IMR-90 (cell line): ENCODE measurements at regions not wholly inside any gene's neighbourhood (a gene's known extent, or its start where the extent isn't known, plus 50 kb on each side); places are given as distances from the start of the nearest gene placed in this dataset.

ENCODE experiments used
- BHLHE40 ChIP-seq: fragments of 150-350 bp; IDR thresholded peaks from 2 replicates; pipeline ENCODE4 v1.6.1; 2016; ENCODE audit warnings: mild to moderate bottlenecking, low read depth, low read length
- CHD1 ChIP-seq: IDR thresholded peaks from 2 replicates; pipeline ENCODE4 v1.6.1; 2012; ENCODE audit warnings: low read depth, low read length, improper control_type of control experiment
- CTCF ChIP-seq: conservative IDR thresholded peaks from 2 replicates; pipeline ENCODE4 v1.5.1; 2012; ENCODE audit warnings: mild to moderate bottlenecking, low read depth, low read length, improper control_type of control experiment
- MAFK ChIP-seq: IDR thresholded peaks from 2 replicates; pipeline ENCODE4 v1.6.1; 2012; ENCODE audit warnings: low read depth, low read length, improper control_type of control experiment
- MAZ ChIP-seq: IDR thresholded peaks from 2 replicates; pipeline ENCODE4 v1.6.1; 2012; ENCODE audit warnings: low read depth, mild to moderate bottlenecking, low read length, improper control_type of control experiment, moderate library complexity, borderline replicate concordance
- MXI1 ChIP-seq: IDR thresholded peaks from 2 replicates; pipeline ENCODE4 v1.6.1; 2012; ENCODE audit warnings: low read depth, mild to moderate bottlenecking, low read length, moderate library complexity, borderline replicate concordance
- NFE2L2 ChIP-seq: fragments of 150-350 bp; IDR thresholded peaks from 2 replicates; pipeline ENCODE4 v1.6.1; 2016; ENCODE audit warnings: low read depth, mild to moderate bottlenecking, low read length
- RAD21 ChIP-seq: IDR thresholded peaks from 2 replicates; pipeline ENCODE4 v1.6.1; 2012; ENCODE audit warnings: low read length, improper control_type of control experiment
- SMC3 ChIP-seq: fragments of 150-350 bp; IDR thresholded peaks from 2 replicates; pipeline ENCODE4 v1.6.1; 2016; ENCODE audit warnings: low read depth, mild to moderate bottlenecking, antibody characterized with exemption, low read length, moderate library complexity
- TF ChIP-seq, protein P1 (sequence below): fragments of 150-350 bp; IDR thresholded peaks from 2 replicates; pipeline ENCODE4 v1.6.1; 2017; ENCODE audit warnings: mild to moderate bottlenecking, antibody characterized with exemption, low read length, low read depth

DNA sequence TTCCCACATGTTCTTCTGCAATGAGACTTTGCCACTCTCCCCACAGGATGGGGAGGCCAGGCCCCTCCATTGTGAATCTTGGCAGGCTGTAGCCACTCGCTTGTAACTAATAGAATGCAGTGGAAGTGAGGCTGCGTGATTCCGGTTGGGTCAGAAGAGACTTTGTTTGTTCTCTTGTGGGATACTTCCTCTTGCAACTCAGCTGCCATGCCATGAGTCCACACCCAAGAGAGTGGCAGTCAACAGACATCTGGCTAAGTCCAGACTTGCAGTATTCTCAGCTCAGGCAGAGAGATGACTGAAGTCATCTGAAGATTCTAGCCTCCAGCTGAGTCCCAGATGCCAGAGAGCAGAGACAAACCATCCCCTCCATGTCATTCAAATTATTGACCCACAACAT lies 153.4 kb upstream of the GDF10 start:
- TF ChIP-seq RAD21: no peak
- TF ChIP-seq CTCF: no peak
- no peak for TF ChIP-seq MAFK
- TF ChIP-seq MAZ: no peak
- TF ChIP-seq CHD1: no peak
- TF ChIP-seq, protein P1, sequence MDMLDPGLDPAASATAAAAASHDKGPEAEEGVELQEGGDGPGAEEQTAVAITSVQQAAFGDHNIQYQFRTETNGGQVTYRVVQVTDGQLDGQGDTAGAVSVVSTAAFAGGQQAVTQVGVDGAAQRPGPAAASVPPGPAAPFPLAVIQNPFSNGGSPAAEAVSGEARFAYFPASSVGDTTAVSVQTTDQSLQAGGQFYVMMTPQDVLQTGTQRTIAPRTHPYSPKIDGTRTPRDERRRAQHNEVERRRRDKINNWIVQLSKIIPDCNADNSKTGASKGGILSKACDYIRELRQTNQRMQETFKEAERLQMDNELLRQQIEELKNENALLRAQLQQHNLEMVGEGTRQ: no peak
- no peak for TF ChIP-seq MXI1
- no peak for TF ChIP-seq BHLHE40
- no peak for TF ChIP-seq NFE2L2
- no peak for TF ChIP-seq SMC3
